KG1 (cell line): ENCODE measurements at regions not wholly inside any gene's neighbourhood (a gene's known extent, or its start where the extent isn't known, plus 50 kb on each side); places are given as distances from the start of the nearest gene placed in this dataset.
"Not testable (repeated sequence)": the region's sequence is repeated elsewhere in the genome, so short reads cannot be mapped to it uniquely, and the experiment has no call there.

Source experiments
- DNase-seq: peaks from one replicate; lab custom pipeline; 2025; lab: John Stamatoyannopoulos, UW

DNA sequence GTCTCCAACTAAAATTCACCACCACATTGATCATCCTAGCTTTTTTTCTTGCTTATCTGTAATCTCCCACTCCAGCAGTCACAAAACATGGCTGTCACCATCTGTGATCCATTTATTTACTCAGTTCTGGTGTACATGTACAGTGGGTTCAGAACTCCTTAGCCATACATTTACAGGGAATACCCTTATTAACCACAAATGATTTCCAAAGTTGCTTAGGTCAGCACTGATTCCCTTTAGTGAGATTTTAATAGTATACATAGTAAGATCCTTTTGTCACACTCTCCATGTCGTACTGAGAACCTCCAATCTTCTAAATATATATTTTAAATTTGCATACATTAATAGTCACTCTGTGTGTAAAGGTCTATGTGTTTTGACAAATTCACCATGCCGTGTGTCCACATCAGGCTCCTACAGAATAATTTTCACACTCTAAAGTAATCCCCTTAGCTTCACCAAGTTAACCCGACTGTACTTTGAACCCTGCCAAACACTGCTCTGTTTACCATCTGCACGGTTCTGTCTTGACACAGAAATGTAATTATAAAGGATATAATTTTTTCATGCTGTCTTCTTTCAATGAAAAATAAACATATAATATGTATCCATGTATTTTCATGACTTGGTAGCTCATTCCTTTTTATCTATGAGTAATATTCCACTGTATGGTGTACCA is 473.6 kb upstream of the ZP4 start:
- no peak for DNase-seq

GRCh38 chr1:238360474-238360873 is 469.8 kb upstream of the ZP4 start:
- DNase-seq: no peak

- no peak for DNase-seq
Observed at GRCh38 chr1:238350471-238350870, 459.7 kb upstream of the ZP4 start.

DNA sequence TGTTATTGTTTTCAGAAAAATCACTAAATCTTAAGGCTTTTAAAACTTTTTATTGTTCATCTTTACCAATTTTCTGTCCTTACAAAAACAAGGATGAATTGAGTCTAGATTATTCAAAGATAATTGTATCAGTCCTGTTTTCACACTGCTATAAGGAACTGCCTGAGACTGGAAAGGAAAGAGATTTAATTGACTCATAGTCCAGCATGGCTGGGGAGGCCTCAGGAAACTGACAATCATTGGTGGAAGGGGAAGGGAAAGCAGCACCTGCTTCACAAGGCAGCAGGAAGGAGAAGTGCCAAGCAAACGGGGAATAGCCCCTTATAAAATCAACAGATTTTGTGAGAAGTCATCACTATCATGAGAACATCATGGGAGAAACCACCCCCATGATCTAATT is 455.6 kb upstream of the ZP4 start:
- no peak for DNase-seq

DNA sequence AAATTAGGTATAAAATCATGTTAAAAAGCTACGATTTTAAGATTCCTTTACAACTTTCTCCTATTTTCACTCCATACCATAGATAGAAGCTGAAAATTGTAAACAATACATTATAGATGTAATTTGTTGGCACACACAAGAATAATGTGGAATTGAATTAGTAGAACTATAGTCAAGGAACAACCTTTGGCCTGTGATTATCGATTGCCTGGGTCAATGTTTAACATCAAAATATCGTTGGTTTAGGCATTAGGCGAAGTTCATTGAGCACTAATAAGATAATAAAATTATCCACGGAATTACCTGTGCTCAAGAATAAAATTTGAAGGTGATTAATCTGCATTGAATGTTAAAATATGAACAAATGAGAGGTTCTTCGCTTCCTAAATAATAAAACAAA is 455.1 kb upstream of the ZP4 start:
- DNase-seq: no peak

DNA sequence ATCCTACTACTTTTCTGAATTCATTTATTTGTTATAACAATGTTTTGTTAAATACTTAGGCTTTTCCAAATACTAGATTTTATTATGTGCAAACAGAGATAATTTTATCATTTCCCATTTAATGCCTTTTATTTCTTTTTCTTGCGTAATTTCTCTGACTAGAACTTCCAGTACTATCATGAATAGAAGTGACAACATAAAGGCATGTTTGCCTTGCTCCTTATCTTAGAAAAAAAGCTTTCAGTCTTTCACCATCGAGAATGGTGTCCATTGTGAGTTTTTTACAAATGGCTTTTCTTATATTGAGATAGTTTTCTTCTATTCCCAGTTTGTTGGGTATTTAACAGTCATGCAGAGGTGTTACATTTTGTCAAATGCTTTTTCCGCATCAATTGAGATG is 453.1 kb upstream of the ZP4 start:
- DNase-seq: no peak

GRCh38 chr1:238341395-238341794 is 450.7 kb upstream of the ZP4 start:
- no peak for DNase-seq

DNA sequence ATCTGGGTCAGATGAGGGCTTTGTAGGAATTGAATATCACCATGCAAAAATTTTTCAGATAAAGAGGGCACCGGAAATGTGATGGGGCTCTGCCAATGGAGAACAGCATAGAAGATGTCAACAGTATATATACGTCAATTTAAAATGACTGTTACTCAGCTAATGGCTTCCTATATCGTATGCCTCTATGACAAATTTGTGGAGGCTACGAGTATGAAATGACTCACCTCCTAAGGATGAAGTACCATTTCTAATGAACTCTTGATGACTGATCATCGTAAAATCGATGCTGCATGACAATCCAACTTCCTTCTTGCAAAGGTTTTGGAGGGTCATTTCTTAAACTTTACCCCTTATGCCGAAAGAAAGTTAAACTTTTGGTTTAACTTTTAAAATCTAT is 450.3 kb upstream of the ZP4 start:
- DNase-seq: no peak

DNA sequence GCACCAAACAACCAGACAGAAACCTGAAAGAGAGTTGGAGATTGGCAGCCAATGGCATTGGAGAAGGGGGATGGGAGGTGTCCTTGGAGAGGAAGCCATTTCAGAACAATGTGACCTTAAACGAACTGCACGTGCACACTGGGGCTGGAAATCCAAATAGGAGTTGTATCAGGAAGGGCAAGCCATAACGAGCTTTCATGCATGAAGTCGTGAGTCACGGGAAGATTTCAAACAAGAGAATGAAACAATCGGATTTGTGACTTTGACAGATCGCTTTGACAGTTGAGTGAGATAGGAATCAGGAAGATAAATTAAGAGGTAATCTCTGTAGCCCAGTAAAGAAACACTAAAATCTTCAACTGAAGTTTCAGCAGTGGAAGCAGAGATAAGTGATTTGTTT is 445.8 kb upstream of the ZP4 start:
- DNase-seq: no peak

DNA sequence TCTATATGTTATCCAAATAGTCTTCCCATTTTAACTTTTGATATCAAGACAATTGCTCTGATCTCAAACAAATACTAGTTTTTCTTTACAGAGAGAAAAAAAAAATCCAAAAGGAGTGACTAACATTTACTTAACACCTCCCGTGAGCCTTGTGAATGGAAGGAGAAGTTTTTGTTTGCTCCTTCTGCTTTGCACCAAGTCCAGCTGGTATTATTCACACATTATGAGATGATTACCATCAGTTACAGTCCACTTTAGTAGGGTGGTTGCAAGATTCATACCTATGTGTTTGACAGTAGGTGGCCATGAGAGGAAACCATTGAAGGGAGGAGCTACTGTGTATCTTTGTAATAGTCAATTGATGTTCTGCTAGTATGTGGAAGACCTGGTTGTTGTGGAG is 443.4 kb upstream of the ZP4 start:
- DNase-seq: no peak

DNA sequence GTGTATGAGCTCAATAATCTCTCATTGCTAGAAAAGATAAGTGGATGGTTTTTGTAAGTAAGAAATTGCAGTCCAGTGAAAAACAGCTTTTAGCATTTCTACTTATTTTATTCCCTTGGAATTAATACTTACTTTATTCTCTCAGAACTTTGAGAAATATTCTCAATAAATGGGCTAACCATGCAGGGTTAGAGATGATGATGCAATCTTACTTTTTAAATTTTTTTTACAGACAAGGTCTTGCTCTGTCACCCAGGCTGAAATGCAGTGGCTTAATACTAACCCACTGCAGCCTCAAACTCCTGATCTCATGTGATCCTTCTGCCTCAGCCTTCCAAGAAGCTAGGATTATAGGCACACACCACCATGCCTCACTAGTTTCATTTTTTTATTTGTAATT is 440.8 kb upstream of the ZP4 start:
- DNase-seq: no peak

DNA sequence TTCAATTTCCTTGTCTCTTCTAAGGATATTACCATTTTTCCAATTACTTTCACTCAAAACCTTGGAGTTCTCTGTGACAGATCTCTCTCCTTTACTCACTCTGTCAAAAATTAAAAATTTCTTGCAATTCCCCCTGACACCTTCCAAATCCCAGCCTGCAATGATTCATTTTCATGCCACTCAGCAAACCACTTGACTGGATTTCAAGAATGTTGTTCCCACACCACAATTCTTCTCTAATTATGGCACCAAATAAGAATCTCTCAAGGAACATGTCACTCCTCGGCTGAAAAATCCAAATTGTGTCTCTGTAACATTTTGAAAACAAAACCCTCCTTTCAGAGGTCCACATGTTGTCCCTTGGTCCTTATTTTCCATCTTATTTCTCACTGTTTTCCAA is 438.9 kb upstream of the ZP4 start:
- no peak for DNase-seq

GRCh38 chr1:238327033-238327432 is 436.3 kb upstream of the ZP4 start:
- DNase-seq: not testable (repeated sequence)

- DNase-seq: not testable (repeated sequence)
Observed at GRCh38 chr1:238326479-238326878, 435.8 kb upstream of the ZP4 start.

- DNase-seq: no peak
Observed at GRCh38 chr1:238324211-238324864, 433.6 kb upstream of the ZP4 start.

DNA sequence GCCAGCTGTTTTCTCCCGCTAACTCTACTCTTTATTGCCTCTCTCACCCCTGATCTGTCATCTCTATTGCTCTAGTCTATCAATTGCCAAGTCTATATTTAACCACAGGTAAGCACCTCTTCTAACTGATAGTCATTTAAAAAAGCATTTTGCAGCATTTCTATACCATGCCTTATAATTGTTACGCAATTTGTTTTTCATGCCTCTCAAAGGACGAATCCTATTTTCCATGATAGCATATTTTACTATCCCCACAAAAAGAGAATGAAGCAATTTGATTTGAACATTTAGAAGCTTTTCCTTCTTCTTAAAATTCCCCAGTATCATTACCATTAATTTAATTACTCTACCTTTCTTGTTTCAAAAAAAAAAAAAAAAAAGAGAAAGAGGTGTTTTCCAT is 432.8 kb upstream of the ZP4 start:
- no peak for DNase-seq

- DNase-seq: no peak
Observed at GRCh38 chr1:238319957-238320356, 429.2 kb upstream of the ZP4 start.

DNA sequence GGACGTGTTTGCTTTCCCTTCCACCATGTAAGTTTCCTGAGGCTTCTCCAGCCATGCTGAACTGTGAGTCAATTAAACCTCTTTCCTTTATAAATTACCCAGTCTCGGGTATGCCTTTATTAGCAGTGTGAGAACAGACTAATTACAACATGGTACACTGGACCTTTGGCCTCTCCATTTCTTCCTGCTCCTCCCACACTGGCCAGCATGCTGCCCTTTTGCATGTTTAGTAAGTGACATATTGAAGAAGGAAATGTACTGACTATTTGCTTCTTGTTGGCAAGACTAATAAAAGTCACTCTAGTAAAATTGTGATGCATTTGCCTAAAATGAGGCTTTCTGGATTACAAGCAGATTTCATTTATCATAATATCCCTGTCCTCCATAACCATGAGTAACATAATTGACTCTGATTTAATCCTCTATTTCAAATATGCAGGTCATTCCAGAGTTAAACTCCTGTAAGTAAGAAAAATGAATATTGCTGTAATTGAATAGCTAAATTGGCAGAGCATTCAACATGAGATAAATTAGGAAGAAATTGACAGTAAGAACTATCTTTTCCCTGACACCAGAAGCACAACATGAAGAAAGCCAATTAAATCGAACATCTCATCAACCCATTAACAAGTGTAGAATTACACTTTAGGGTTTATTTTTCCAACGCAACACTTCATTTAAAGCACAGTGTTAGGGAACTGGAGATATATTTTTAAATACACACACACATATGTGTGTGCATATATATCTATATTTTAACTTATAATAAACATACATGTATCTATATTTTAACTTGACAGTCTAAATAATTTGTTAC is 427.8 kb upstream of the ZP4 start:
- DNase-seq: no peak

- DNase-seq: no peak
Observed at GRCh38 chr1:238312969-238313368, 422.2 kb upstream of the ZP4 start.

DNA sequence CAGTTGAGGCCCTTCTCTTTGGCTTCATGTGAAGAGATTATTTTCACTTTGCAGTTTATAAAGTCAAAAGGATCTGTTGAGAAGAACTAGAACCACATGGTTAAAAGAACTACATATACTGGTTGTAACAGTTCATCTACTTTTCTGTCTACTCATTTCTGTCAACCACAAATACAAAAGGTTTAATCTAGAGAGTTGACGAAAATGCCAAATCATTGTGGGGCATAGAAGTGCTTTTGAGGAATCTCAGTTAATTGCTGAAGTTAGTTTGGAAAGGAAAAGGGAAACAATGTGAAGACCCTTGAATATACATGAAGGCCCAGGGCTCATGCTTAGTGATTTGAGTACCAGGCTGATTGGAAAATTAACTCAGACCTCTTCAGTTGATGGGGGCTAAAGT is 415.7 kb upstream of the ZP4 start:
- DNase-seq: no peak

DNA sequence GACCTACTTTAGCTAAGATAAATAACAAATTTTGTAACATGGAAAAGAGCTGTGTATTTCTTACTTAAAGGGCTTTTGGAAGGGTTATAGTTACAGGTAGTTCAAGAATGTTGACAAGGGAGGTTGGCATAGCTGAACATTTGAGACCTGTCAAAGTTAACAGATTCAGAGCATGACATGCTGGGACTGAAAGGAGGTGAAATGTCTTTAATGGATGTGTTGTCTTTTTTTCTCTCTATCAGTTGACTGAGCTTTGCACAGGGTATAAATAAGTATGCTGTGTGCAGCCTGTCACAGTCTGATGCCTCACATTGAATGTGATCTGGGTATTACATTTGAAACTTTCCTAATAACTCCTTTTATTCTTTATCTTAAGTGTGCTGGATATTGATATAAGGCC is 411.9 kb upstream of the ZP4 start:
- DNase-seq: no peak

GRCh38 chr1:238296371-238296770 is 405.6 kb upstream of the ZP4 start:
- no peak for DNase-seq

GRCh38 chr1:238293075-238293474 is 402.4 kb upstream of the ZP4 start:
- no peak for DNase-seq
